ENCODE measurements at regions not wholly inside any gene's neighbourhood (a gene's known extent, or its start where the extent isn't known, plus 50 kb on each side); places are given as distances from the start of the nearest gene placed in this dataset.

DNA sequence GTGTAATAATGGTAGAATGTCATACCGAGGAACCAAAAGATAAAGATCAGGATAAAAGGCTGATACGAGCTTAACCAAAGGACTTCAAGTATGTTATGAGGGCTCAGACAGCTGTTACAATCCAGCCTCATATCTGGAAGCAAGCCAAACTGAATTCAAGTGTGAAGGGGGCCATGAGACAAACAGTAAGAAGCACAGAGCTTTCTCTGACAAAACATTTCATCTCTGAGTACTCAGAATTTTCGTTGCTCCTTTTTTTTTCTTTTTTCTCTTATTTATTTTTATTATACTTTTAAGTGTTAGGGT is 52.9 kb upstream of the CD180 start:
- H3K4me3 ChIP-seq (ENCODE audit: low read depth, low read length), result no peak overlapping the region
- H3K27me3 ChIP-seq (ENCODE audit: insufficient read depth, low read depth, severe bottlenecking), result no peaks in the 10 kb centered on the region
- no peak overlapping the region for H3K27ac ChIP-seq
- peaks cover 6% of the 10 kb centered on the region for H3K9me3 ChIP-seq (ENCODE audit: severe bottlenecking)
- H3K36me3 ChIP-seq, result no peaks in the 10 kb centered on the region
- DNase-seq, result no peak
- TF ChIP-seq, protein P1, sequence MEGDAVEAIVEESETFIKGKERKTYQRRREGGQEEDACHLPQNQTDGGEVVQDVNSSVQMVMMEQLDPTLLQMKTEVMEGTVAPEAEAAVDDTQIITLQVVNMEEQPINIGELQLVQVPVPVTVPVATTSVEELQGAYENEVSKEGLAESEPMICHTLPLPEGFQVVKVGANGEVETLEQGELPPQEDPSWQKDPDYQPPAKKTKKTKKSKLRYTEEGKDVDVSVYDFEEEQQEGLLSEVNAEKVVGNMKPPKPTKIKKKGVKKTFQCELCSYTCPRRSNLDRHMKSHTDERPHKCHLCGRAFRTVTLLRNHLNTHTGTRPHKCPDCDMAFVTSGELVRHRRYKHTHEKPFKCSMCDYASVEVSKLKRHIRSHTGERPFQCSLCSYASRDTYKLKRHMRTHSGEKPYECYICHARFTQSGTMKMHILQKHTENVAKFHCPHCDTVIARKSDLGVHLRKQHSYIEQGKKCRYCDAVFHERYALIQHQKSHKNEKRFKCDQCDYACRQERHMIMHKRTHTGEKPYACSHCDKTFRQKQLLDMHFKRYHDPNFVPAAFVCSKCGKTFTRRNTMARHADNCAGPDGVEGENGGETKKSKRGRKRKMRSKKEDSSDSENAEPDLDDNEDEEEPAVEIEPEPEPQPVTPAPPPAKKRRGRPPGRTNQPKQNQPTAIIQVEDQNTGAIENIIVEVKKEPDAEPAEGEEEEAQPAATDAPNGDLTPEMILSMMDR (IDR thresholded peaks at IDR 0.05; ENCODE audit: low read depth, low read length), result no peak

- TF ChIP-seq, protein P1 (IDR thresholded peaks at IDR 0.05; ENCODE audit: low read depth, low read length), result no peak
- Histone ChIP-seq H3K4me3 (ENCODE audit: low read depth, low read length) (no peak overlapping the region), H3K36me3 (no peaks in the 10 kb centered on the region), H3K9me3 (ENCODE audit: severe bottlenecking) (peaks cover 6% of the 10 kb centered on the region), H3K27ac (no peak overlapping the region), H3K27me3 (ENCODE audit: insufficient read depth, low read depth, severe bottlenecking) (no peaks in the 10 kb centered on the region)
- DNase-seq, result no peak
Observed at GRCh38 chr5:67248703-67249589, 52.3 kb upstream of the CD180 start.

DNA sequence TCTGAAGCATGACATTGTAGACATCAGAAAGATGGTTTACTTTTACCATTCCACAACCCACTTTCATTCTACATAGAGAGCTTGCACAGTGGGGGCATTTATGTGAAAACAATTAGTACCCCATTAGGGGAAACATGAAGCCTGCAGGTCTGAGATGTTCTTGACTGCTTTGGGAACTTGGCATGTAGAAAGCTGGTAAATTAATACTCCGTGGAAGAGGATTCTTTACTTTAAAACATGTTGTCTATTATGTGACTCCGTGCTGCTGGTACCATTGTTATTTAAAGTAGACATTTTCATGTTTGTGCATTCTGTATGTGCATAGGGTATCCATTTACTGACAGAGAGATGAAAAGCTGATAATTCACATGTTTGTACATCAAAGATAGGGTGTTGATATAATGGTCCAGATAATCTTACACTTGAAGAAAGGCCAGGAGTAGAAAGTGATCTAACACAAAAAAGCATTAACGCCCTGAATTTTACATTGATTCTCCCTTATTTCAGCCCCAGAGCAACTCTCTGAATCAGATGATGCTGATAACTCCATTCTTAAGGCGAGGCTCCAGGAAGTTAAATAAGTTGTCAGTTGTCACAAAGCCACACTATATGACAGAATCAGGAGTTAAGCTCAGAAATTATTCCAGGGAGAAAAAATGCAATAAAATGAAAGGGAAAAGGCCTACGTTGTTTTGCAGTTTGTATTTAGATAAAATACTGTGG is 50.1 kb upstream of the CD180 start:
- Histone ChIP-seq H3K9me3 (ENCODE audit: severe bottlenecking) (no peaks in the 10 kb centered on the region), H3K36me3 (no peaks in the 10 kb centered on the region), H3K27me3 (ENCODE audit: insufficient read depth, low read depth, severe bottlenecking) (no peaks in the 10 kb centered on the region), H3K27ac (no peak overlapping the region), H3K4me3 (ENCODE audit: low read depth, low read length) (no peak overlapping the region)
- no peak for DNase-seq
- TF ChIP-seq, protein P1 (IDR thresholded peaks at IDR 0.05; ENCODE audit: low read depth, low read length), result no peak

All from WERI-Rb-1 (cell line).